ENCODE measurements at regions not wholly inside any gene's neighbourhood (a gene's known extent, or its start where the extent isn't known, plus 50 kb on each side); places are given as distances from the start of the nearest gene placed in this dataset.
"Not testable (repeated sequence)": the region's sequence is repeated elsewhere in the genome, so short reads cannot be mapped to it uniquely, and the experiment has no call there.

- H3K27me3 Mint-ChIP-seq (ENCODE audit: low read depth); ATAC-seq; H3K36me3 Mint-ChIP-seq (ENCODE audit: low read depth); H3K4me3 Mint-ChIP-seq; H3K4me1 Mint-ChIP-seq (ENCODE audit: low read depth); POLR2A ChIA-PET; DNase-seq; H3K27ac Mint-ChIP-seq; CTCF ChIA-PET: not testable (repeated sequence)
- H3K9me3 Mint-ChIP-seq (ENCODE audit: insufficient read depth) = peaks cover 10% of the 10 kb centered on the region
Measured at GRCh38 chr11:101779167-101779566, 135.6 kb upstream of the CEP126 start.

- CTCF ChIA-PET = no interaction called here
- Mint-ChIP-seq H3K27me3 (ENCODE audit: low read depth) (no peaks in the 10 kb centered on the region), H3K4me3 (no peak overlapping the region), H3K4me1 (ENCODE audit: low read depth) (no peaks in the 10 kb centered on the region), H3K36me3 (ENCODE audit: low read depth) (no peaks in the 10 kb centered on the region), H3K9me3 (ENCODE audit: insufficient read depth) (peaks cover 10% of the 10 kb centered on the region), H3K27ac (no peak overlapping the region)
- ATAC-seq (no peak), DNase-seq (no peak)
- POLR2A ChIA-PET = no interaction called here
Measured at GRCh38 chr11:101777476-101777875, 137.3 kb upstream of the CEP126 start.

- Mint-ChIP-seq H3K4me1 (ENCODE audit: low read depth) (no peaks in the 10 kb centered on the region), H3K27me3 (ENCODE audit: low read depth) (no peaks in the 10 kb centered on the region), H3K9me3 (ENCODE audit: insufficient read depth) (peaks cover 11% of the 10 kb centered on the region), H3K27ac (no peak overlapping the region), H3K4me3 (no peak overlapping the region), H3K36me3 (ENCODE audit: low read depth) (no peaks in the 10 kb centered on the region)
- CTCF ChIA-PET = no interaction called here
- DNase-seq = no peak
- ATAC-seq = no peak
- POLR2A ChIA-PET = no interaction called here
Measured at GRCh38 chr11:101775033-101775432, 139.8 kb upstream of the CEP126 start.

- ATAC-seq = no peak
- no peak for DNase-seq
- Mint-ChIP-seq H3K36me3 (ENCODE audit: low read depth) (no peaks in the 10 kb centered on the region), H3K27ac (no peak overlapping the region), H3K4me3 (no peak overlapping the region), H3K27me3 (ENCODE audit: low read depth) (no peaks in the 10 kb centered on the region), H3K9me3 (ENCODE audit: insufficient read depth) (peaks cover 15% of the 10 kb centered on the region), H3K4me1 (ENCODE audit: low read depth) (no peaks in the 10 kb centered on the region)
- ChIA-PET CTCF (no interaction called here), POLR2A (no interaction called here)
Measured at GRCh38 chr11:101770648-101771047, 144.2 kb upstream of the CEP126 start.

GRCh38 chr11:101765932-101766331 is 148.9 kb upstream of the CEP126 start:
- ChIA-PET CTCF (no interaction called here), POLR2A (no interaction called here)
- no peak for DNase-seq
- no peaks in the 10 kb centered on the region for H3K4me1 Mint-ChIP-seq (ENCODE audit: low read depth)
- no peak overlapping the region for H3K4me3 Mint-ChIP-seq
- no peaks in the 10 kb centered on the region for H3K27me3 Mint-ChIP-seq (ENCODE audit: low read depth)
- H3K27ac Mint-ChIP-seq = no peak overlapping the region
- H3K36me3 Mint-ChIP-seq (ENCODE audit: low read depth) = no peaks in the 10 kb centered on the region
- no peak for ATAC-seq
- peaks cover 15% of the 10 kb centered on the region for H3K9me3 Mint-ChIP-seq (ENCODE audit: insufficient read depth)

- Mint-ChIP-seq H3K27ac (no peak overlapping the region), H3K4me1 (ENCODE audit: low read depth) (no peaks in the 10 kb centered on the region), H3K9me3 (ENCODE audit: insufficient read depth) (no peaks in the 10 kb centered on the region), H3K36me3 (ENCODE audit: low read depth) (no peaks in the 10 kb centered on the region), H3K4me3 (no peak overlapping the region), H3K27me3 (ENCODE audit: low read depth) (no peaks in the 10 kb centered on the region)
- no peak for DNase-seq
- ChIA-PET CTCF (no interaction called here), POLR2A (no interaction called here)
- no peak for ATAC-seq
Measured at GRCh38 chr11:101759771-101760450, 154.9 kb upstream of the CEP126 start.

GRCh38 chr11:101757741-101758140 is 157.1 kb upstream of the CEP126 start:
- ChIA-PET POLR2A (no interaction called here), CTCF (no interaction called here)
- Mint-ChIP-seq H3K27ac (no peak overlapping the region), H3K4me1 (ENCODE audit: low read depth) (no peaks in the 10 kb centered on the region), H3K27me3 (ENCODE audit: low read depth) (no peaks in the 10 kb centered on the region), H3K36me3 (ENCODE audit: low read depth) (no peaks in the 10 kb centered on the region), H3K4me3 (no peak overlapping the region), H3K9me3 (ENCODE audit: insufficient read depth) (no peaks in the 10 kb centered on the region)
- ATAC-seq (no peak), DNase-seq (no peak)

- ATAC-seq = no peak
- Mint-ChIP-seq H3K4me3 (no peak overlapping the region), H3K4me1 (ENCODE audit: low read depth) (no peaks in the 10 kb centered on the region), H3K27me3 (ENCODE audit: low read depth) (no peaks in the 10 kb centered on the region), H3K36me3 (ENCODE audit: low read depth) (no peaks in the 10 kb centered on the region), H3K27ac (no peak overlapping the region), H3K9me3 (ENCODE audit: insufficient read depth) (no peaks in the 10 kb centered on the region)
- ChIA-PET CTCF (no interaction called here), POLR2A (no interaction called here)
- no peak for DNase-seq
Measured at GRCh38 chr11:101748572-101749344, 165.0 kb upstream of the TRPC6 start.

- H3K36me3 Mint-ChIP-seq (ENCODE audit: low read depth) = no peaks in the 10 kb centered on the region
- no peak for DNase-seq
- H3K4me1 Mint-ChIP-seq (ENCODE audit: low read depth) = no peaks in the 10 kb centered on the region
- ChIA-PET POLR2A (no interaction called here), CTCF (no interaction called here)
- H3K27ac Mint-ChIP-seq = no peak overlapping the region
- ATAC-seq = no peak
- H3K9me3 Mint-ChIP-seq (ENCODE audit: insufficient read depth) = no peaks in the 10 kb centered on the region
- H3K4me3 Mint-ChIP-seq = no peak overlapping the region
- H3K27me3 Mint-ChIP-seq (ENCODE audit: low read depth) = no peaks in the 10 kb centered on the region
Measured at GRCh38 chr11:101745756-101746155, 161.9 kb upstream of the TRPC6 start.

GRCh38 chr11:101743828-101744227 is 160.0 kb upstream of the TRPC6 start:
- ATAC-seq (no peak), DNase-seq (no peak)
- Mint-ChIP-seq H3K36me3 (ENCODE audit: low read depth) (no peaks in the 10 kb centered on the region), H3K4me1 (ENCODE audit: low read depth) (no peaks in the 10 kb centered on the region), H3K27me3 (ENCODE audit: low read depth) (no peaks in the 10 kb centered on the region), H3K4me3 (no peak overlapping the region), H3K9me3 (ENCODE audit: insufficient read depth) (no peaks in the 10 kb centered on the region), H3K27ac (no peak overlapping the region)
- POLR2A ChIA-PET = no interaction called here
- CTCF ChIA-PET = no interaction called here

GRCh38 chr11:101741479-101742175 is 157.8 kb upstream of the TRPC6 start:
- no peak for DNase-seq
- no peaks in the 10 kb centered on the region for H3K4me1 Mint-ChIP-seq (ENCODE audit: low read depth)
- no peak overlapping the region for H3K27ac Mint-ChIP-seq
- no peak overlapping the region for H3K4me3 Mint-ChIP-seq
- H3K27me3 Mint-ChIP-seq (ENCODE audit: low read depth) = no peaks in the 10 kb centered on the region
- H3K9me3 Mint-ChIP-seq (ENCODE audit: insufficient read depth) = no peaks in the 10 kb centered on the region
- no peak for ATAC-seq
- POLR2A ChIA-PET = no interaction called here
- no peaks in the 10 kb centered on the region for H3K36me3 Mint-ChIP-seq (ENCODE audit: low read depth)
- CTCF ChIA-PET = no interaction called here

GRCh38 chr11:101741061-101741460 is 157.3 kb upstream of the TRPC6 start:
- no peak for DNase-seq
- Mint-ChIP-seq H3K36me3 (ENCODE audit: low read depth) (no peaks in the 10 kb centered on the region), H3K4me3 (no peak overlapping the region), H3K9me3 (ENCODE audit: insufficient read depth) (no peaks in the 10 kb centered on the region), H3K27ac (no peak overlapping the region), H3K27me3 (ENCODE audit: low read depth) (no peaks in the 10 kb centered on the region), H3K4me1 (ENCODE audit: low read depth) (no peaks in the 10 kb centered on the region)
- ATAC-seq = no peak
- POLR2A ChIA-PET = no interaction called here
- CTCF ChIA-PET = no interaction called here

All from activated CD8-positive, alpha-beta T cell treated with anti-CD3 and anti-CD28 coated beads, Interleukin-2, amount 10 ng/mL, durations not matched to agents 7 days and 5 days (primary cell).